H1 (cell line): ENCODE measurements at regions not wholly inside any gene's neighbourhood (a gene's known extent, or its start where the extent isn't known, plus 50 kb on each side); places are given as distances from the start of the nearest gene placed in this dataset.

Experiments
- CTCF ChIA-PET: fragments of 300-600 bp; sonication (Branson Sonifier 250); formaldehyde crosslinking; loops from one replicate; lab custom pipeline; 2021; ENCODE audit not compliant: partially characterized antibody; lab: Charles Lee
- POLR2A ChIA-PET: fragments of 300-600 bp; sonication (Branson Sonifier 250); formaldehyde crosslinking; loops from one replicate; lab custom pipeline; 2021; ENCODE audit warnings: inconsistent platforms; ENCODE audit not compliant: partially characterized antibody; lab: Charles Lee
- DNase-seq, 2 experiments: peaks; one replicate each; pipeline versions ENCODE4 v3.0.0 to v3.0.0-alpha.2; 2010 to 2022; ENCODE audit warnings: low spot score in 2 of 2, low read depth in 1 of 2, mixed read lengths in 1 of 2
- FAIRE-seq: peaks from 2 replicates; lab custom pipeline; 2011; peaks lifted over from hg19 to GRCh38; lab: Jason Lieb, UNC
- H2AFZ ChIP-seq: 2 replicates; pipeline ENCODE4 v1.8.1; 2012; ENCODE audit warnings: low read length, inconsistent platforms
- H2AK5ac ChIP-seq: 2 replicates; pipeline ENCODE4 v1.6.1; 2013; ENCODE audit warnings: low read depth, low read length
- H2BK120ac ChIP-seq: replicated peaks from 2 replicates; pipeline ENCODE3; 2013; ENCODE audit warnings: low read depth, low read length, inconsistent platforms
- H2BK12ac ChIP-seq: 2 replicates; pipeline ENCODE4 v1.6.1; 2013; ENCODE audit warnings: low read depth, low read length
- H2BK15ac ChIP-seq: 2 replicates; pipeline ENCODE4 v1.6.1; 2013; ENCODE audit warnings: low read length
- H2BK20ac ChIP-seq: 2 replicates; pipeline ENCODE4 v1.6.1; 2013; ENCODE audit warnings: low read length
- H2BK5ac ChIP-seq: 2 replicates; pipeline ENCODE4 v1.6.1; 2013; ENCODE audit warnings: low read depth, low read length
- H3K14ac ChIP-seq: 2 replicates; pipeline ENCODE4 v1.6.1; 2013; ENCODE audit warnings: inconsistent platforms; ENCODE audit not compliant: insufficient read length
- H3K18ac ChIP-seq: 2 replicates; pipeline ENCODE4 v1.6.1; 2013; ENCODE audit warnings: low read length; ENCODE audit errors: extremely low read depth
- H3K23ac ChIP-seq: 2 replicates; pipeline ENCODE4 v1.6.1; 2013; ENCODE audit warnings: inconsistent platforms; ENCODE audit not compliant: insufficient read length
- H3K23me2 ChIP-seq: 2 replicates; pipeline ENCODE4 v1.6.1; 2013; ENCODE audit warnings: low read depth, low read length
- H3K27ac ChIP-seq: 2 replicates; pipeline ENCODE4 v1.6.1; 2011; ENCODE audit warnings: low read depth, low read length, inconsistent platforms
- H3K27me3 ChIP-seq, 4 experiments: replicated peaks in 1 of 4; 1 replicate in 1 of 4; 2 replicates in 3 of 4; pipeline versions ENCODE4 v1.6.1 to v1.8.1; 2011 to 2013; ENCODE audit warnings: low read length in 3 of 4, mild to moderate bottlenecking in 3 of 4, inconsistent platforms in 2 of 4, mixed read lengths in 2 of 4, moderate library complexity in 1 of 4; ENCODE audit not compliant: control insufficient read depth in 3 of 4, insufficient read depth in 3 of 4; ENCODE audit errors: extremely low read depth in 1 of 4
- H3K36me3 ChIP-seq, 4 experiments: 2 replicates each; pipeline versions ENCODE4 v1.6.1 to v1.8.1; 2011 to 2013; ENCODE audit warnings: mild to moderate bottlenecking in 4 of 4, low read length in 3 of 4, moderate library complexity in 2 of 4, control low read depth in 1 of 4, inconsistent platforms in 1 of 4; ENCODE audit not compliant: insufficient read depth in 4 of 4, control insufficient read depth in 2 of 4
- H3K4ac ChIP-seq: replicated peaks from 2 replicates; pipeline ENCODE3; 2013; ENCODE audit warnings: low read length, low read depth, mixed read lengths, inconsistent platforms; ENCODE audit not compliant: insufficient read length
- H3K4me1 ChIP-seq, 4 experiments: replicated peaks in 1 of 4; 1 replicate in 1 of 4; 2 replicates in 3 of 4; pipeline versions ENCODE4 v1.6.1 to v1.8.1; 2011 to 2013; ENCODE audit warnings: low read length in 3 of 4, inconsistent platforms in 2 of 4, mixed read lengths in 1 of 4; ENCODE audit not compliant: insufficient read depth in 4 of 4, control insufficient read depth in 3 of 4
- H3K4me2 ChIP-seq, 2 experiments: 2 replicates each; pipeline versions ENCODE4 v1.6.1 to v1.8.1; 2011 to 2013; ENCODE audit warnings: low read depth in 2 of 2, low read length in 2 of 2, control low read depth in 1 of 2, inconsistent platforms in 1 of 2, mild to moderate bottlenecking in 1 of 2; ENCODE audit not compliant: insufficient read depth in 1 of 2
- H3K4me3 ChIP-seq, 4 experiments: fragments of 200-600, 300-600 bp in 1 of 4; sonication (generic), shearing (Covaris generic), sonication (Bioruptor Twin) in 1 of 4; 2 replicates each; pipeline versions ENCODE4 v1.5.1 to v1.8.1; 2011 to 2016; ENCODE audit warnings: low read length in 4 of 4, low read depth in 3 of 4, control low read depth in 2 of 4, inconsistent platforms in 2 of 4, mild to moderate bottlenecking in 2 of 4, mixed read lengths in 1 of 4, moderate library complexity in 1 of 4; ENCODE audit not compliant: insufficient read depth in 2 of 4; ENCODE audit errors: extremely low read depth in 1 of 4
- H3K56ac ChIP-seq: replicated peaks from 2 replicates; pipeline ENCODE3; 2013; ENCODE audit warnings: low read depth, mild to moderate bottlenecking, mixed read lengths, low read length, inconsistent platforms; ENCODE audit not compliant: insufficient read length
- H3K79me1 ChIP-seq: 2 replicates; pipeline ENCODE4 v1.6.1; 2013; ENCODE audit warnings: low read depth, low read length, control low read depth
- H3K79me2 ChIP-seq, 2 experiments: 2 replicates each; pipeline versions ENCODE4 v1.6.1 to v1.8.1; 2012 to 2013; ENCODE audit warnings: low read length in 2 of 2, mild to moderate bottlenecking in 2 of 2, inconsistent platforms in 1 of 2; ENCODE audit not compliant: insufficient read depth in 2 of 2, control insufficient read depth in 1 of 2
- H3K9ac ChIP-seq, 4 experiments: replicated peaks in 1 of 4; 1 replicate in 1 of 4; 2 replicates in 3 of 4; pipeline versions ENCODE4 v1.6.1 to v1.8.1; 2011 to 2013; ENCODE audit warnings: low read depth in 3 of 4, low read length in 3 of 4, control low read depth in 2 of 4, mild to moderate bottlenecking in 2 of 4, moderate library complexity in 2 of 4, inconsistent platforms in 1 of 4; ENCODE audit errors: extremely low read depth in 1 of 4
- H3K9me3 ChIP-seq, 2 experiments: 2 replicates each; pipeline versions ENCODE4 v1.6.1 to v1.8.1; 2012 to 2013; ENCODE audit warnings: mild to moderate bottlenecking in 2 of 2, moderate library complexity in 2 of 2, control low read depth in 1 of 2, inconsistent platforms in 1 of 2, low read depth in 1 of 2, low read length in 1 of 2, mixed read lengths in 1 of 2; ENCODE audit not compliant: insufficient read depth in 2 of 2
- H4K20me1 ChIP-seq, 2 experiments: replicated peaks in 1 of 2; 2 replicates each; pipeline versions ENCODE3 to v1.8.1; 2011 to 2013; ENCODE audit warnings: inconsistent platforms in 2 of 2, low read length in 2 of 2, mild to moderate bottlenecking in 1 of 2; ENCODE audit not compliant: insufficient read depth in 2 of 2, control insufficient read depth in 1 of 2
- H4K5ac ChIP-seq: 2 replicates; pipeline ENCODE4 v1.6.1; 2013; ENCODE audit warnings: low read length, low read depth, mixed read lengths, inconsistent platforms; ENCODE audit not compliant: insufficient read length
- H4K8ac ChIP-seq: 2 replicates; pipeline ENCODE4 v1.8.0; 2013; ENCODE audit warnings: mild to moderate bottlenecking, moderate library complexity, low read length, inconsistent platforms; ENCODE audit not compliant: insufficient read depth; ENCODE audit errors: extremely low read depth
- H4K91ac ChIP-seq: replicated peaks from 2 replicates; pipeline ENCODE3; 2013; ENCODE audit warnings: low read length, mixed read lengths, inconsistent platforms; ENCODE audit not compliant: insufficient read length
- CHD1 ChIP-seq: IDR thresholded peaks from 2 replicates; pipeline ENCODE4 v1.6.1; 2012; ENCODE audit warnings: low read depth, low read length, improper control_type of control experiment
- GABPA ChIP-seq: IDR thresholded peaks from 2 replicates; pipeline ENCODE4 v1.6.1; 2011; ENCODE audit warnings: mild to moderate bottlenecking, low read length, moderate library complexity, borderline replicate concordance; ENCODE audit not compliant: insufficient read depth
- GTF2F1 ChIP-seq: IDR thresholded peaks from 2 replicates; pipeline ENCODE4 v1.6.1; 2012; ENCODE audit warnings: low read depth, low read length, improper control_type of control experiment, borderline replicate concordance
- HDAC2 ChIP-seq, 2 experiments: fragments of 300-600 bp in 1 of 2; sonication (generic) in 1 of 2; IDR thresholded peaks; 2 replicates each; pipeline ENCODE4 v1.6.1; 2011 to 2012; ENCODE audit warnings: low read depth in 2 of 2, low read length in 2 of 2, mild to moderate bottlenecking in 2 of 2, moderate library complexity in 2 of 2, borderline replicate concordance in 1 of 2, inconsistent platforms in 1 of 2
- JUN ChIP-seq: IDR thresholded peaks from 2 replicates; pipeline ENCODE4 v1.6.1; 2011; ENCODE audit warnings: low read depth, mild to moderate bottlenecking, improper control_type of control experiment, low read length
- POLR2AphosphoS5 ChIP-seq: IDR thresholded peaks from 2 replicates; pipeline ENCODE4 v1.6.1; 2011; ENCODE audit warnings: low read depth, low read length
- RBBP5 ChIP-seq: IDR thresholded peaks from 2 replicates; pipeline ENCODE4 v1.7.1; 2012; ENCODE audit warnings: low read depth, mild to moderate bottlenecking, inconsistent platforms, low read length, moderate library complexity, borderline replicate concordance
- WGBS, 2 experiments: shearing (Covaris generic) in 1 of 2; methylation state at CpG; one replicate each; pipeline versions ENCODE4 v1.1.6 to v1.1.7; 2013 to 2015; ENCODE audit warnings: low lambda C conversion rate in 2 of 2, mixed read lengths in 2 of 2, inconsistent platforms in 1 of 2, low coverage in 1 of 2, missing lambda C conversion rate in 1 of 2; ENCODE audit not compliant: insufficient replicate concordance in 2 of 2, insufficient coverage in 1 of 2, insufficient read length in 1 of 2; ENCODE audit errors: extremely low coverage in 1 of 2, missing lambda C conversion rate in 1 of 2; 5-methylcytosine and 5-hydroxymethylcytosine counted together

GRCh38 chr17:79182176-79183042 is 107.8 kb downstream of the ENGASE start:
- no peak overlapping the region for H2BK120ac ChIP-seq
- no peak overlapping the region for H2BK15ac ChIP-seq
- ChIA-PET POLR2A (interaction anchor here (1.0 kb wide), 1 partner anchor 9 kb away, joined by 3 read pairs; no protein-coding TSS in a partner anchor), CTCF (interaction anchor here (1.2 kb wide), 2 partner anchors 93 to 137 kb away, joined by 3 read pairs; no protein-coding TSS in a partner anchor)
- peaks cover 0 to 2% of the 10 kb centered on the region in 2 experiments for H4K20me1 ChIP-seq
- peaks cover 0 to 13% (median 4%) of the 10 kb centered on the region in 4 experiments; a peak in 6 of 7 replicates for H3K4me1 ChIP-seq
- H3K14ac ChIP-seq = no peak overlapping the region
- DNase-seq (peak in 1 of 2 experiments; percentile 64), FAIRE-seq (no peak)
- H3K79me2 ChIP-seq = no peaks in the 10 kb centered on the region
- H3K4me3 ChIP-seq = peak overlapping the region; percentile 19 to 70 (median 39)
- H4K5ac ChIP-seq = no peak overlapping the region
- peak overlapping the region; percentile 6 for H4K91ac ChIP-seq
- peaks cover 2% of the 10 kb centered on the region for H3K79me1 ChIP-seq
- peak overlapping the region in 1 of 4 experiments; percentile 2; a peak in 1 of 7 replicates for H3K9ac ChIP-seq
- H3K27ac ChIP-seq = no peak overlapping the region
- no peaks in the 10 kb centered on the region for H3K9me3 ChIP-seq
- H3K23ac ChIP-seq = no peak overlapping the region
- H4K8ac ChIP-seq = peak overlapping the region; percentile 48
- H2AFZ ChIP-seq = no peak overlapping the region
- H3K4me2 ChIP-seq = peak overlapping the region; percentile 64 to 72
- no peak overlapping the region; the same call in 1 of the 2 replicates for H3K18ac ChIP-seq
- peaks cover 3 to 20% (median 19%) of the 10 kb centered on the region in 4 experiments for H3K27me3 ChIP-seq
- H2BK12ac ChIP-seq = no peak overlapping the region
- no peak overlapping the region for H3K4ac ChIP-seq
- H2BK20ac ChIP-seq = no peak overlapping the region
- no peak overlapping the region for H2AK5ac ChIP-seq
- no peak overlapping the region for H3K56ac ChIP-seq
- peaks cover 5% of the 10 kb centered on the region; the same call in 1 of the 2 replicates for H3K23me2 ChIP-seq
- WGBS, 2 experiments = 38% methylated on average over 19 of the region's 68 CpGs; no CpG with 5 or more reads in 1 of the 2 experiments
- no peak for TF ChIP-seq HDAC2 (IDR thresholded peaks at IDR 0.05; ENCODE audit: borderline replicate concordance in 1 of 2, low read depth in 2 of 2, low read length in 2 of 2)
- no peak for TF ChIP-seq POLR2AphosphoS5
- no peak for TF ChIP-seq JUN
- TF ChIP-seq GABPA = peak; percentile 50; the same call in 1 of the 2 replicates
- no peak for TF ChIP-seq RBBP5
- no peak for TF ChIP-seq CHD1
- no peak for TF ChIP-seq GTF2F1
- no peak overlapping the region for H2BK5ac ChIP-seq
- H3K36me3 ChIP-seq = no peaks in the 10 kb centered on the region
